ENCODE measurements at regions not wholly inside any gene's neighbourhood (a gene's known extent, or its start where the extent isn't known, plus 50 kb on each side); places are given as distances from the start of the nearest gene placed in this dataset.

DNA sequence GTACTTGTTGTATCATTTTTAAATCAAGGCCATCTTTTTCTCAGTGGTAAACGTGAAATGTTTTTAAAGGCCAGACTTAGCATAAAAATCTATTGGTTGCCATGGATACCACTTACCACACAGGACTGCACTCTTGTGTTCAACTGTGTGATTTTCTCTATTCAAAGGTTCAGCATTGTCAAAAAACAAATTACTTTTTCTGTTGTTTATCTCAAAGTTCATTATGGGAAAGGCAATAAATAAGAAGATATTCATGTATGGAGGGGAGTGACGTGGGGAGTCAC, 231.0 kb upstream of the GATB start:
- Histone ChIP-seq H3K4me3 (replicated peaks in 1 of 3; ENCODE audit: low read depth in 2 of 3, low read length in 3 of 3) (no peak overlapping the region), H3K27me3 (ENCODE audit: control insufficient read depth in 2 of 2, insufficient read depth in 2 of 2, low read length in 2 of 2) (no peaks in the 10 kb centered on the region), H3K9me3 (replicated peaks in 1 of 2; ENCODE audit: control insufficient read depth in 1 of 2, insufficient read depth in 1 of 2, low read length in 2 of 2) (peaks cover 0 to 6% of the 10 kb centered on the region in 2 donors), H3K4me1 (ENCODE audit: control insufficient read depth in 1 of 2, insufficient read depth in 2 of 2, low read length in 2 of 2) (no peaks in the 10 kb centered on the region), H2AFZ (ENCODE audit: insufficient read depth, low read depth, low read length, poor library complexity, severe bottlenecking) (no peak overlapping the region), H3K36me3 (replicated peaks in 1 of 2; ENCODE audit: control insufficient read depth in 1 of 2, insufficient read depth in 2 of 2, low read length in 2 of 2) (no peaks in the 10 kb centered on the region), H3K79me2 (ENCODE audit: insufficient read depth, low read length) (no peaks in the 10 kb centered on the region), H3K27ac (ENCODE audit: low read depth in 1 of 2, low read length in 2 of 2) (no peak overlapping the region), H3K9ac (ENCODE audit: insufficient read depth, low read length, poor library complexity, severe bottlenecking) (no peak overlapping the region), H4K20me1 (ENCODE audit: insufficient read depth, low read length) (no peaks in the 10 kb centered on the region), H3K4me2 (replicated peaks; ENCODE audit: extremely low read depth, low read length, poor library complexity, severe bottlenecking) (no peak overlapping the region)
- Mint-ChIP-seq H3K27ac (no peak overlapping the region), H3K4me3 (no peak overlapping the region), H3K36me3 (no peaks in the 10 kb centered on the region), H3K27me3 (ENCODE audit: low read depth in 3 of 3) (peaks cover 0 to 3% (median 0%) of the 10 kb centered on the region in 3 donors), H3K9me3 (peaks cover 0 to 9% (median 3%) of the 10 kb centered on the region in 7 donors), H3K4me1 (peaks cover 6% of the 10 kb centered on the region)
- 100% methylated on average over 1 of the region's 2 CpGs for WGBS (ENCODE audit: insufficient coverage)
- TF ChIP-seq, protein P1, sequence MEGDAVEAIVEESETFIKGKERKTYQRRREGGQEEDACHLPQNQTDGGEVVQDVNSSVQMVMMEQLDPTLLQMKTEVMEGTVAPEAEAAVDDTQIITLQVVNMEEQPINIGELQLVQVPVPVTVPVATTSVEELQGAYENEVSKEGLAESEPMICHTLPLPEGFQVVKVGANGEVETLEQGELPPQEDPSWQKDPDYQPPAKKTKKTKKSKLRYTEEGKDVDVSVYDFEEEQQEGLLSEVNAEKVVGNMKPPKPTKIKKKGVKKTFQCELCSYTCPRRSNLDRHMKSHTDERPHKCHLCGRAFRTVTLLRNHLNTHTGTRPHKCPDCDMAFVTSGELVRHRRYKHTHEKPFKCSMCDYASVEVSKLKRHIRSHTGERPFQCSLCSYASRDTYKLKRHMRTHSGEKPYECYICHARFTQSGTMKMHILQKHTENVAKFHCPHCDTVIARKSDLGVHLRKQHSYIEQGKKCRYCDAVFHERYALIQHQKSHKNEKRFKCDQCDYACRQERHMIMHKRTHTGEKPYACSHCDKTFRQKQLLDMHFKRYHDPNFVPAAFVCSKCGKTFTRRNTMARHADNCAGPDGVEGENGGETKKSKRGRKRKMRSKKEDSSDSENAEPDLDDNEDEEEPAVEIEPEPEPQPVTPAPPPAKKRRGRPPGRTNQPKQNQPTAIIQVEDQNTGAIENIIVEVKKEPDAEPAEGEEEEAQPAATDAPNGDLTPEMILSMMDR (IDR thresholded peaks at IDR 0.05): no peak
- DNase-seq: no peak
- intact Hi-C loops (cut with micrococcal nuclease): no loop called here

DNA sequence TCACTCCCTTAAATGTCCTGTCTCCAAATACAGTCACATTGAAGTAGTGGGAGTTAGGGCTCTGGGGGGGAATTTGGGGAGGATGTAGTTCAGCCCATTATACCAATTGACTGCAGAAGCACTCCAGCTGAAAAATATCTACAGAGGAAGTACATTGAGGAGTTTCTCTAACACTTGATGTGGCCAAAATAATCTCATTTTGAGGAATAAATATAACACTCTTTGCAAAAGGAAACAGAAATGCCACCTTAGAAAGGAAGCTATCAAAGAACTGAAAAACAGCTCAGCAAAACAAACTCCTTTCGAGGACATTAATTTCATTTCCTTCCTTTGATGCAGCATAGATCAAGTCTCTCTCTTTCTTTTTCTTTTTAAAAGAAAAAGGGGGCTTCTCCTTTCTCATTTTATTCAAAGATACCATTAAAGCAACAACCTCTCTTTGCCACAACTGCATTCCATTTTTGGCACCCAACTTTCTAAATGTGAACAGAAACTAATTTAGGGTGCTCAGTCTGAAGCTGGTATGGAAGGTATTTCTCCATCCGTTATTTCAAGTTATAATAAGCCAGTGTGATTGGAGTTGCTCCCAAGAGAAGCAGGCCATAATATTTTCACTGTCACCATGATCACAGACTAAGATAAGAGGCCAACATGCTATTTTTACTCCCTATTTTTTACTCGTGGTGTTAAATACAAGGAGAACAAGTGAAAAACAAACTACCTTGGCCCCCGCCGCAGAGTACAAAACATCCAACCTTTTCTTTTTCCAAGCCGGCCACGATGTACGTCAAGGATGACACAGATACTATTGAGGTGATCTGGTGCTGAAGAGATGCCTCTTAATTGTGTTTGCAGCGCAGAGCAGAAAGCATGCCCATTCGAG, 230.4 kb upstream of the GATB start:
- H3K27ac ChIP-seq (ENCODE audit: low read depth in 1 of 2, low read length in 2 of 2): no peak overlapping the region
- H3K79me2 ChIP-seq (ENCODE audit: insufficient read depth, low read length): no peaks in the 10 kb centered on the region
- intact Hi-C loops (cut with micrococcal nuclease): no loop called here
- Mint-ChIP-seq H3K4me3 (no peak overlapping the region), H3K36me3 (no peaks in the 10 kb centered on the region), H3K9me3 (peaks cover 0 to 9% (median 3%) of the 10 kb centered on the region in 7 donors), H3K27me3 (ENCODE audit: low read depth in 3 of 3) (peaks cover 0 to 3% (median 0%) of the 10 kb centered on the region in 3 donors), H3K4me1 (peaks cover 6% of the 10 kb centered on the region), H3K27ac (no peak overlapping the region)
- TF ChIP-seq, protein P1 (IDR thresholded peaks at IDR 0.05): no peak
- no peaks in the 10 kb centered on the region for H3K4me1 ChIP-seq (ENCODE audit: control insufficient read depth in 1 of 2, insufficient read depth in 2 of 2, low read length in 2 of 2)
- no peak overlapping the region for H3K9ac ChIP-seq (ENCODE audit: insufficient read depth, low read length, poor library complexity, severe bottlenecking)
- no peak overlapping the region for H3K4me2 ChIP-seq (replicated peaks; ENCODE audit: extremely low read depth, low read length, poor library complexity, severe bottlenecking)
- peaks cover 0 to 6% of the 10 kb centered on the region in 2 donors for H3K9me3 ChIP-seq (replicated peaks in 1 of 2; ENCODE audit: control insufficient read depth in 1 of 2, insufficient read depth in 1 of 2, low read length in 2 of 2)
- DNase-seq: no peak
- no peaks in the 10 kb centered on the region for H4K20me1 ChIP-seq (ENCODE audit: insufficient read depth, low read length)
- H3K27me3 ChIP-seq (ENCODE audit: control insufficient read depth in 2 of 2, insufficient read depth in 2 of 2, low read length in 2 of 2): no peaks in the 10 kb centered on the region
- no peak overlapping the region for H2AFZ ChIP-seq (ENCODE audit: insufficient read depth, low read depth, low read length, poor library complexity, severe bottlenecking)
- H3K36me3 ChIP-seq (replicated peaks in 1 of 2; ENCODE audit: control insufficient read depth in 1 of 2, insufficient read depth in 2 of 2, low read length in 2 of 2): no peaks in the 10 kb centered on the region
- H3K4me3 ChIP-seq (replicated peaks in 1 of 3; ENCODE audit: low read depth in 2 of 3, low read length in 3 of 3): no peak overlapping the region
- WGBS (ENCODE audit: insufficient coverage): 67% methylated on average over 3 of the region's 10 CpGs

All from CD14-positive monocyte (primary cell).